Liver (tissue), 7 donors: ENCODE measurements at regions not wholly inside any gene's neighbourhood (a gene's known extent, or its start where the extent isn't known, plus 50 kb on each side); places are given as distances from the start of the nearest gene placed in this dataset.

Experiments
- DNase-seq: peaks from one replicate; pipeline ENCODE4 v3.0.0-alpha.2; 2017; ENCODE audit warnings: low spot score
- H3K27ac ChIP-seq, 2 donors: one replicate each; pipeline ENCODE4 v1.7.0; 2013; ENCODE audit warnings: inconsistent platforms in 2 of 2, low read length in 2 of 2, control low read depth in 1 of 2, low read depth in 1 of 2, mild to moderate bottlenecking in 1 of 2
- H3K27me3 ChIP-seq, 4 donors: one replicate each; pipeline versions ENCODE4 v1.6.1 to v1.7.0; 2013; ENCODE audit warnings: low read length in 3 of 4, inconsistent platforms in 1 of 4, mild to moderate bottlenecking in 1 of 4, moderate library complexity in 1 of 4; ENCODE audit not compliant: control insufficient read depth in 4 of 4, insufficient read depth in 4 of 4
- H3K36me3 ChIP-seq, 4 donors: one replicate each; pipeline versions ENCODE4 v1.6.1 to v1.7.0; 2013; ENCODE audit warnings: low read length in 3 of 4, mild to moderate bottlenecking in 3 of 4, low read depth in 1 of 4, moderate library complexity in 1 of 4; ENCODE audit not compliant: control insufficient read depth in 4 of 4, insufficient read depth in 3 of 4
- H3K4me1 ChIP-seq, 4 donors: one replicate each; pipeline versions ENCODE4 v1.6.1 to v1.7.0; 2013; ENCODE audit warnings: low read length in 3 of 4, mild to moderate bottlenecking in 3 of 4, moderate library complexity in 1 of 4; ENCODE audit not compliant: control insufficient read depth in 4 of 4, insufficient read depth in 4 of 4
- H3K4me3 ChIP-seq, 3 donors: one replicate each; pipeline versions ENCODE4 v1.6.1 to v1.7.0; 2013; ENCODE audit warnings: low read length in 3 of 3, control low read depth in 1 of 3, low read depth in 1 of 3, mild to moderate bottlenecking in 1 of 3
- H3K9ac ChIP-seq, 2 donors: one replicate each; pipeline ENCODE4 v1.7.0; 2013; ENCODE audit warnings: low read length in 2 of 2, mild to moderate bottlenecking in 2 of 2, moderate library complexity in 2 of 2, control low read depth in 1 of 2, low read depth in 1 of 2
- H3K9me3 ChIP-seq, 4 donors: one replicate each; pipeline versions ENCODE4 v1.6.1 to v1.7.0; 2013; ENCODE audit warnings: low read length in 3 of 4; ENCODE audit not compliant: control insufficient read depth in 4 of 4
- ATF3 ChIP-seq: IDR thresholded peaks from 2 replicates; pipeline ENCODE4 v1.6.1; 2016; ENCODE audit warnings: antibody characterized with exemption
- CTCF ChIP-seq: fragments of 150-350 bp; IDR thresholded peaks from 2 replicates; pipeline ENCODE4 v1.5.1; 2017; ENCODE audit warnings: improper control_type of control experiment, low read depth, low read length; ENCODE audit not compliant: missing input control
- EGR1 ChIP-seq, 2 donors: IDR thresholded peaks; 2 replicates each; pipeline ENCODE4 v1.6.1; 2016 to 2018; ENCODE audit warnings: antibody characterized with exemption in 2 of 2, low read depth in 2 of 2
- FOXA1 ChIP-seq: IDR thresholded peaks from 2 replicates; pipeline ENCODE4 v1.6.1; 2016; ENCODE audit warnings: antibody characterized with exemption
- FOXA2 ChIP-seq: IDR thresholded peaks from 2 replicates; pipeline ENCODE4 v1.6.1; 2016; ENCODE audit warnings: antibody characterized with exemption
- GABPA ChIP-seq, 2 donors: IDR thresholded peaks in 1 of 2; conservative IDR thresholded peaks in 1 of 2; 2 replicates each; pipeline ENCODE4 v1.6.1; 2016; ENCODE audit warnings: antibody characterized with exemption in 2 of 2, mild to moderate bottlenecking in 1 of 2, moderate library complexity in 1 of 2
- HNF4A ChIP-seq, 2 donors: conservative IDR thresholded peaks; 2 replicates each; pipeline ENCODE4 v1.6.1; 2016; ENCODE audit warnings: antibody characterized with exemption in 2 of 2, mild to moderate bottlenecking in 2 of 2
- HNF4G ChIP-seq: IDR thresholded peaks from 2 replicates; pipeline ENCODE4 v1.6.1; 2016; ENCODE audit warnings: antibody characterized with exemption
- JUND ChIP-seq, 2 donors: IDR thresholded peaks; 2 replicates each; pipeline ENCODE4 v1.6.1; 2016; ENCODE audit warnings: antibody characterized with exemption in 2 of 2
- MAX ChIP-seq: IDR thresholded peaks from 2 replicates; pipeline ENCODE4 v1.6.1; 2016; ENCODE audit warnings: antibody characterized with exemption
- NR2F2 ChIP-seq: IDR thresholded peaks from 2 replicates; pipeline ENCODE4 v1.6.1; 2016; ENCODE audit warnings: antibody characterized with exemption
- RAD21 ChIP-seq, 2 donors: IDR thresholded peaks; 2 replicates each; pipeline ENCODE4 v1.6.1; 2016; ENCODE audit warnings: antibody characterized with exemption in 2 of 2, mild to moderate bottlenecking in 2 of 2
- REST ChIP-seq: IDR thresholded peaks from 2 replicates; pipeline ENCODE4 v1.6.1; 2016; ENCODE audit warnings: antibody characterized with exemption, mild to moderate bottlenecking
- RXRA ChIP-seq, 2 donors: IDR thresholded peaks; 2 replicates each; pipeline ENCODE4 v1.6.1; 2017 to 2018; ENCODE audit warnings: antibody characterized with exemption in 2 of 2, mild to moderate bottlenecking in 1 of 2
- SP1 ChIP-seq: IDR thresholded peaks from 2 replicates; pipeline ENCODE4 v1.6.1; 2018; ENCODE audit warnings: antibody characterized with exemption, mild to moderate bottlenecking
- TAF1 ChIP-seq: conservative IDR thresholded peaks from 2 replicates; pipeline ENCODE4 v1.6.1; 2016; ENCODE audit warnings: antibody characterized with exemption, mild to moderate bottlenecking
- YY1 ChIP-seq: IDR thresholded peaks from 2 replicates; pipeline ENCODE4 v1.6.1; 2016; ENCODE audit warnings: antibody characterized with exemption, mild to moderate bottlenecking
- ZBTB33 ChIP-seq: IDR thresholded peaks from 2 replicates; pipeline ENCODE4 v1.6.1; 2016; ENCODE audit warnings: antibody characterized with exemption
- donor health status: healthy.
- donor health status: healthy.
- donor health status: healthy.
- donor health status: healthy.

GRCh38 chr3:35987386-35987785 is 348.1 kb downstream of the ARPP21 start:
- DNase-seq, result no peak

More at GRCh38 chr3:35987386-35987785, 348.1 kb downstream of the ARPP21 start:
- peaks cover 0 to 3% (median 0%) of the 10 kb centered on the region in 4 donors for H3K27me3 ChIP-seq
- H3K9ac ChIP-seq, result no peak overlapping the region
- H3K36me3 ChIP-seq, result no peaks in the 10 kb centered on the region
- no peaks in the 10 kb centered on the region for H3K9me3 ChIP-seq
- TF ChIP-seq FOXA1 (no peak), JUND (IDR thresholded peaks at IDR 0.05) (no peak), YY1 (no peak), RXRA (IDR thresholded peaks at IDR 0.05) (no peak), ZBTB33 (no peak), REST (no peak), MAX (no peak), TAF1 (no peak), HNF4G (no peak), NR2F2 (no peak), EGR1 (IDR thresholded peaks at IDR 0.05; ENCODE audit: low read depth in 2 of 2) (no peak), HNF4A (conservative IDR thresholded peaks at IDR 0.05) (no peak), ATF3 (no peak), CTCF (no peak), FOXA2 (no peak), SP1 (no peak), RAD21 (IDR thresholded peaks at IDR 0.05) (no peak), GABPA (IDR thresholded peaks at IDR 0.05 in 1 of 2, conservative IDR thresholded peaks at IDR 0.05 in 1 of 2) (no peak)
- no peak overlapping the region for H3K4me3 ChIP-seq
- H3K4me1 ChIP-seq, result no peaks in the 10 kb centered on the region
- H3K27ac ChIP-seq, result no peak overlapping the region
